ENCODE measurements at regions not wholly inside any gene's neighbourhood (a gene's known extent, or its start where the extent isn't known, plus 50 kb on each side); places are given as distances from the start of the nearest gene placed in this dataset.

GRCh38 chr2:16214861-16215260 lies 274.5 kb downstream of the MYCN start:
- TF ChIP-seq CTCF (conservative IDR thresholded peaks at IDR 0.05; ENCODE audit: low read length) (no peak), EZH2phosphoT487 (IDR thresholded peaks at IDR 0.05; ENCODE audit: borderline replicate concordance) (no peak)
